Smooth muscle cell (in vitro differentiated cells): ENCODE measurements at regions not wholly inside any gene's neighbourhood (a gene's known extent, or its start where the extent isn't known, plus 50 kb on each side); places are given as distances from the start of the nearest gene placed in this dataset.

ENCODE experiments used
- DNase-seq: peaks from one replicate; lab custom pipeline; 2025; ENCODE audit not compliant: unreplicated experiment; lab: John Stamatoyannopoulos, UW
- H2AFZ ChIP-seq: fragments of 200-600 bp; sonication (generic); 2 replicates; pipeline ENCODE4 v1.6.0; 2016; ENCODE audit warnings: antibody characterized with exemption, low read depth, mild to moderate bottlenecking
- H3F3A ChIP-seq: fragments of 200-600 bp; sonication (generic); 2 replicates; pipeline ENCODE4 v1.6.0; 2017; ENCODE audit warnings: antibody characterized with exemption, low read depth
- H3K27ac ChIP-seq: fragments of 200-600 bp; sonication (generic); 2 replicates; pipeline ENCODE4 v1.5.1; 2016; ENCODE audit warnings: low read depth, mild to moderate bottlenecking
- H3K27me3 ChIP-seq: fragments of 200-600 bp; sonication (generic); 2 replicates; pipeline ENCODE4 v1.6.1; 2016; ENCODE audit warnings: low read depth, mild to moderate bottlenecking
- H3K36me3 ChIP-seq: fragments of 200-600 bp; sonication (generic); 2 replicates; pipeline ENCODE4 v1.5.1; 2016; ENCODE audit warnings: low read depth
- H3K4me1 ChIP-seq: fragments of 200-600 bp; sonication (generic); 2 replicates; pipeline ENCODE4 v1.5.1; 2016; ENCODE audit warnings: low read depth
- H3K4me2 ChIP-seq: fragments of 200-600 bp; sonication (generic); 2 replicates; pipeline ENCODE4 v1.6.0; 2016; ENCODE audit warnings: mild to moderate bottlenecking
- H3K4me3 ChIP-seq: fragments of 200-600 bp; sonication (generic); 2 replicates; pipeline ENCODE4 v1.5.1; 2016; ENCODE audit warnings: mild to moderate bottlenecking
- H3K79me2 ChIP-seq: fragments of 200-600 bp; sonication (generic); 2 replicates; pipeline ENCODE4 v1.6.0; 2016; ENCODE audit warnings: low read depth, mild to moderate bottlenecking
- H3K9ac ChIP-seq: fragments of 200-600 bp; sonication (generic); 2 replicates; pipeline ENCODE4 v1.6.0; 2016; ENCODE audit warnings: low read depth
- H3K9me3 ChIP-seq: fragments of 200-600 bp; sonication (generic); replicated peaks from 2 replicates; pipeline ENCODE4 v1.5.1; 2016; ENCODE audit warnings: low read depth
- H4K20me1 ChIP-seq: fragments of 200-600 bp; sonication (generic); 2 replicates; pipeline ENCODE4 v1.6.0; 2016; ENCODE audit warnings: low read depth
- WGBS: methylation state at CpG from one replicate; pipeline ENCODE4 v1.1.7; 2016; ENCODE audit warnings: low lambda C conversion rate; 5-methylcytosine and 5-hydroxymethylcytosine counted together
- TF ChIP-seq, protein P1 (sequence below): fragments of 200-600 bp; sonication (generic); IDR thresholded peaks from 2 replicates; pipeline ENCODE4 v1.5.1; 2017; ENCODE audit warnings: borderline replicate concordance, mild to moderate bottlenecking, antibody characterized with exemption; ENCODE audit not compliant: insufficient read depth, poor library complexity, severe bottlenecking

DNA sequence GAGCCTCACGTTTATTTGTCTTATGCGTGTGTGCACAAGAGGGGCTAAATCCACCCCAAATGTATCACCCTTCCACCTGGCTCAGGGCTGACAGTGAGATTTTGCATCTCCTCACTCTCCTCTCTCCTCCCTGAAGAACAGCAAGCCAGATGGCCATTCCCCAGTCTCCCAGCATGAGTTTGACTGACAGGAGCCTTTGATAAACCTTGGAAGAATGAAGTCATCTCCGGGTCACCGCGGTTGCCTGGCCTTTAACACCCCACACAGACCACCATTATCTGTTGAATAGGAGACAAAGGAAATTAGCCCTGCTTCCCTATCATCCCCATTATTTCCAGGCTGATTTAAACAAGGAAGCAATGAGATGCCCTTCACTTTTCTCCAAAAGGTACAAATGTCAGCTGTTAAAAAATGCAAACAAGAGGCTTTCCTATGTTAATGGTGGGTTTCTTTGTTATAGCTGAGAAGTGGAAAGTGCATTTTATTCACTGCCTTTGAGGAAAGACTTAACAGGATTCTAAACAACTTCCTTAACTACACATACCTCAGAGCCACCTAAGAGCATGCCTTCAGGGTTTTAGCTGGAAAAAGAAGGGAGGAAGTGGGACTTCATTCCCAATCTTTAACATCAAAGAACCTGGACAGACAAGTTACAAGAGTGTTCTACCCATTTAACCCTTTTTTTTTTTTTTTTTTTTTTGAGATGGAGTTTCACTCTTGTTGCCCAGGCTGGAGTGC lies 524.8 kb upstream of the ID4 start:
- no peaks in the 10 kb centered on the region for H4K20me1 ChIP-seq
- H3K4me1 ChIP-seq, result peaks cover 6% of the 10 kb centered on the region
- no peak overlapping the region for H3K9ac ChIP-seq
- peak overlapping the region; percentile 0 for H2AFZ ChIP-seq
- no peak for DNase-seq
- H3K27me3 ChIP-seq, result no peaks in the 10 kb centered on the region
- H3F3A ChIP-seq, result no peaks in the 10 kb centered on the region
- no peak overlapping the region for H3K4me3 ChIP-seq
- H3K79me2 ChIP-seq, result no peaks in the 10 kb centered on the region
- H3K4me2 ChIP-seq, result no peak overlapping the region
- H3K36me3 ChIP-seq, result no peaks in the 10 kb centered on the region
- TF ChIP-seq, protein P1, sequence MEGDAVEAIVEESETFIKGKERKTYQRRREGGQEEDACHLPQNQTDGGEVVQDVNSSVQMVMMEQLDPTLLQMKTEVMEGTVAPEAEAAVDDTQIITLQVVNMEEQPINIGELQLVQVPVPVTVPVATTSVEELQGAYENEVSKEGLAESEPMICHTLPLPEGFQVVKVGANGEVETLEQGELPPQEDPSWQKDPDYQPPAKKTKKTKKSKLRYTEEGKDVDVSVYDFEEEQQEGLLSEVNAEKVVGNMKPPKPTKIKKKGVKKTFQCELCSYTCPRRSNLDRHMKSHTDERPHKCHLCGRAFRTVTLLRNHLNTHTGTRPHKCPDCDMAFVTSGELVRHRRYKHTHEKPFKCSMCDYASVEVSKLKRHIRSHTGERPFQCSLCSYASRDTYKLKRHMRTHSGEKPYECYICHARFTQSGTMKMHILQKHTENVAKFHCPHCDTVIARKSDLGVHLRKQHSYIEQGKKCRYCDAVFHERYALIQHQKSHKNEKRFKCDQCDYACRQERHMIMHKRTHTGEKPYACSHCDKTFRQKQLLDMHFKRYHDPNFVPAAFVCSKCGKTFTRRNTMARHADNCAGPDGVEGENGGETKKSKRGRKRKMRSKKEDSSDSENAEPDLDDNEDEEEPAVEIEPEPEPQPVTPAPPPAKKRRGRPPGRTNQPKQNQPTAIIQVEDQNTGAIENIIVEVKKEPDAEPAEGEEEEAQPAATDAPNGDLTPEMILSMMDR, result no peak
- no peak overlapping the region for H3K27ac ChIP-seq
- 5% methylated on average over 5 of the region's 5 CpGs for WGBS
- no peaks in the 10 kb centered on the region for H3K9me3 ChIP-seq

GRCh38 chr6:19317431-19317986 lies 519.7 kb upstream of the ID4 start:
- TF ChIP-seq, protein P1, result no peak
- Histone ChIP-seq H3K4me3 (no peak overlapping the region), H2AFZ (no peak overlapping the region), H3F3A (no peaks in the 10 kb centered on the region), H3K9ac (no peak overlapping the region), H3K4me2 (no peak overlapping the region), H3K4me1 (peaks cover 8% of the 10 kb centered on the region), H3K36me3 (no peaks in the 10 kb centered on the region), H3K79me2 (no peaks in the 10 kb centered on the region), H4K20me1 (no peaks in the 10 kb centered on the region), H3K9me3 (no peaks in the 10 kb centered on the region), H3K27ac (no peak overlapping the region), H3K27me3 (no peaks in the 10 kb centered on the region)
- 64% methylated on average over 3 of the region's 3 CpGs for WGBS
- DNase-seq, result no peak

- Histone ChIP-seq H3K27me3 (no peaks in the 10 kb centered on the region), H3K9me3 (no peaks in the 10 kb centered on the region), H3K36me3 (no peaks in the 10 kb centered on the region), H3K27ac (no peak overlapping the region), H3K9ac (no peak overlapping the region), H3K4me1 (peaks cover 8% of the 10 kb centered on the region), H3K4me2 (no peak overlapping the region), H3K79me2 (no peaks in the 10 kb centered on the region), H2AFZ (no peak overlapping the region), H4K20me1 (no peaks in the 10 kb centered on the region), H3F3A (no peaks in the 10 kb centered on the region), H3K4me3 (no peak overlapping the region)
- 93% methylated on average over 1 of the region's 1 CpG for WGBS
- TF ChIP-seq, protein P1, result no peak
- no peak for DNase-seq
These were observed 518.2 kb upstream of the ID4 start for GRCh38 chr6:19319005-19319404.
